A673 (cell line): ENCODE measurements at regions not wholly inside any gene's neighbourhood (a gene's known extent, or its start where the extent isn't known, plus 50 kb on each side); places are given as distances from the start of the nearest gene placed in this dataset.

Experiments used
- EZH2 ChIP-seq: fragments of 200-600 bp; sonication (generic); IDR thresholded peaks from 2 replicates; pipeline ENCODE4 v1.6.1; 2017; ENCODE audit warnings: borderline replicate concordance, low read depth, mild to moderate bottlenecking, mixed read lengths, antibody characterized with exemption, low read length; ENCODE audit not compliant: poor library complexity, severe bottlenecking
- TF ChIP-seq, protein P1 (sequence below): fragments of 300-800, 200-600 bp; sonication (generic); conservative IDR thresholded peaks from 2 replicates; pipeline ENCODE4 v1.5.1; 2017; ENCODE audit warnings: low read depth, mild to moderate bottlenecking, antibody characterized with exemption, low read length, moderate library complexity, mixed read lengths

DNA sequence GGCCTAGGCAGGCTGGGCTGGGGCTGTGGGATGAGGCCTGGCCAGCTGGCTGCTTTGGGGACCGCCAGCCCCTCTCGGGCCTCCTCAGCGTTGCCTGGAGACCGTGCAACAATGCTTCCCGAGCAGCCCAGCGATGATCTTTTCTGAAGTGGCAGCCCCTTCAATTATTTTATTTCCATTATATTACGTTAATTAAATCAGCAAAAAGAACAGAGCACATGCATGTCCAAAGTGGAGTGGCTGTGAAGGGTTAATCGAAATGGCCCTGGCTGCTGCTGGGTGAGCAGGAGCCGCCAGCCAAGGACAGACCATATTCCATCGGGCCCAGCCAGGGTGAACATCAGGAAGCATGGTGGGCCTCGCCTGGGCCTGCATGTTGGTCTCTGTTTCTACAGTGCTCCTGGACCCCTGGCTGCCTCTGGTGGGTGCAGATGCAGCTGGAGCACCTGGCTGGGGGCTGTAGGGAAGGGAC, 245.5 kb downstream of the MYCN start:
- no peak for TF ChIP-seq EZH2
- TF ChIP-seq, protein P1, sequence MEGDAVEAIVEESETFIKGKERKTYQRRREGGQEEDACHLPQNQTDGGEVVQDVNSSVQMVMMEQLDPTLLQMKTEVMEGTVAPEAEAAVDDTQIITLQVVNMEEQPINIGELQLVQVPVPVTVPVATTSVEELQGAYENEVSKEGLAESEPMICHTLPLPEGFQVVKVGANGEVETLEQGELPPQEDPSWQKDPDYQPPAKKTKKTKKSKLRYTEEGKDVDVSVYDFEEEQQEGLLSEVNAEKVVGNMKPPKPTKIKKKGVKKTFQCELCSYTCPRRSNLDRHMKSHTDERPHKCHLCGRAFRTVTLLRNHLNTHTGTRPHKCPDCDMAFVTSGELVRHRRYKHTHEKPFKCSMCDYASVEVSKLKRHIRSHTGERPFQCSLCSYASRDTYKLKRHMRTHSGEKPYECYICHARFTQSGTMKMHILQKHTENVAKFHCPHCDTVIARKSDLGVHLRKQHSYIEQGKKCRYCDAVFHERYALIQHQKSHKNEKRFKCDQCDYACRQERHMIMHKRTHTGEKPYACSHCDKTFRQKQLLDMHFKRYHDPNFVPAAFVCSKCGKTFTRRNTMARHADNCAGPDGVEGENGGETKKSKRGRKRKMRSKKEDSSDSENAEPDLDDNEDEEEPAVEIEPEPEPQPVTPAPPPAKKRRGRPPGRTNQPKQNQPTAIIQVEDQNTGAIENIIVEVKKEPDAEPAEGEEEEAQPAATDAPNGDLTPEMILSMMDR: no peak
